ENCODE measurements at regions not wholly inside any gene's neighbourhood (a gene's known extent, or its start where the extent isn't known, plus 50 kb on each side); places are given as distances from the start of the nearest gene placed in this dataset.

GRCh38 chr6:126907312-126907711, 211.2 kb upstream of the RSPO3 start:
- no peak for DNase-seq (ENCODE audit: low read depth)

- DNase-seq (ENCODE audit: low read depth), result no peak
These were observed 210.5 kb upstream of the RSPO3 start for GRCh38 chr6:126907996-126908395.

- no peak for DNase-seq (ENCODE audit: low read depth)
These were observed 209.0 kb upstream of the RSPO3 start for GRCh38 chr6:126909493-126909892.

GRCh38 chr6:126913651-126914050, 204.8 kb upstream of the RSPO3 start:
- DNase-seq (ENCODE audit: low read depth), result no peak

GRCh38 chr6:126914172-126914571, 204.3 kb upstream of the RSPO3 start:
- no peak for DNase-seq (ENCODE audit: low read depth)

GRCh38 chr6:126914801-126915200, 203.7 kb upstream of the RSPO3 start:
- DNase-seq (ENCODE audit: low read depth), result no peak

- peak; percentile 89 for DNase-seq (ENCODE audit: low read depth)
These were observed 198.5 kb upstream of the RSPO3 start for GRCh38 chr6:126919947-126920346.

- no peak for DNase-seq (ENCODE audit: low read depth)
These were observed 194.7 kb upstream of the RSPO3 start for GRCh38 chr6:126923807-126924206.

- no peak for DNase-seq (ENCODE audit: low read depth)
These were observed 191.5 kb upstream of the RSPO3 start for GRCh38 chr6:126926926-126927325.

GRCh38 chr6:126927841-126928240, 190.6 kb upstream of the RSPO3 start:
- DNase-seq (ENCODE audit: low read depth), result no peak

- DNase-seq (ENCODE audit: low read depth), result no peak
These were observed 181.0 kb upstream of the RSPO3 start for GRCh38 chr6:126937426-126937825.

GRCh38 chr6:126939784-126940183, 178.7 kb upstream of the RSPO3 start:
- no peak for DNase-seq (ENCODE audit: low read depth)

- no peak for DNase-seq (ENCODE audit: low read depth)
These were observed 176.7 kb upstream of the RSPO3 start for GRCh38 chr6:126941751-126942150.

- no peak for DNase-seq (ENCODE audit: low read depth)
These were observed 174.0 kb upstream of the RSPO3 start for GRCh38 chr6:126944512-126944911.

GRCh38 chr6:126945150-126945685, 173.3 kb upstream of the RSPO3 start:
- DNase-seq (ENCODE audit: low read depth), result no peak

- DNase-seq (ENCODE audit: low read depth), result no peak
These were observed 172.6 kb upstream of the RSPO3 start for GRCh38 chr6:126945812-126946360.

- DNase-seq (ENCODE audit: low read depth), result no peak
These were observed 171.4 kb upstream of the RSPO3 start for GRCh38 chr6:126947070-126947469.

GRCh38 chr6:126949786-126950185, 168.7 kb upstream of the RSPO3 start:
- no peak for DNase-seq (ENCODE audit: low read depth)

GRCh38 chr6:126955621-126956020, 162.8 kb upstream of the RSPO3 start:
- DNase-seq (ENCODE audit: low read depth), result no peak

GRCh38 chr6:126957721-126958120, 160.8 kb upstream of the RSPO3 start:
- no peak for DNase-seq (ENCODE audit: low read depth)

- DNase-seq (ENCODE audit: low read depth), result no peak
These were observed 158.7 kb upstream of the RSPO3 start for GRCh38 chr6:126959765-126960164.

- DNase-seq (ENCODE audit: low read depth), result no peak
These were observed 155.2 kb upstream of the RSPO3 start for GRCh38 chr6:126963077-126963809.

GRCh38 chr6:126967296-126968005, 151.0 kb upstream of the RSPO3 start:
- DNase-seq (ENCODE audit: low read depth), result no peak
